Fibroblast of the conjunctiva (primary cell): ENCODE measurements at regions not wholly inside any gene's neighbourhood (a gene's known extent, or its start where the extent isn't known, plus 50 kb on each side); places are given as distances from the start of the nearest gene placed in this dataset.

Source experiments
- DNase-seq: peaks from one replicate; pipeline ENCODE4 v3.0.0-alpha.2; 2010; ENCODE audit warnings: low read depth

DNA sequence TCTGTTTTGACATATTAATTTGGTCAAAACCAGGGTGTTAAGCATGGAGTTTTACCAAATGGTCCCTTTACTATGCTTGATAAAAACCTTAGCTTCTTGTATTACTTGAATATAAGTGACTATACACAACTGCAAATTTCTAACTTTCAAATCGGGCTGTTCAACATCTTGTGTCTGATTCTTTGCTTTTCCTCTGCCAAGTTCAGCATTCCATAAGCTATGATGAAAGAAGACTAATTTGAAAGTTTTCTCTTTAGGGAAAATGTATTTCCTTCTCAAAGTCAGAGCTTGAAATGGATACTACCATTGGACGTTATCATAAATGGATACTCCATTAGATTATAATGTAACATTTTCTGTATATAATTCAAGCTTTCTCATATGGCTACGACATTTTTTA is 792.9 kb downstream of the EFNA5 start:
- no peak for DNase-seq

DNA sequence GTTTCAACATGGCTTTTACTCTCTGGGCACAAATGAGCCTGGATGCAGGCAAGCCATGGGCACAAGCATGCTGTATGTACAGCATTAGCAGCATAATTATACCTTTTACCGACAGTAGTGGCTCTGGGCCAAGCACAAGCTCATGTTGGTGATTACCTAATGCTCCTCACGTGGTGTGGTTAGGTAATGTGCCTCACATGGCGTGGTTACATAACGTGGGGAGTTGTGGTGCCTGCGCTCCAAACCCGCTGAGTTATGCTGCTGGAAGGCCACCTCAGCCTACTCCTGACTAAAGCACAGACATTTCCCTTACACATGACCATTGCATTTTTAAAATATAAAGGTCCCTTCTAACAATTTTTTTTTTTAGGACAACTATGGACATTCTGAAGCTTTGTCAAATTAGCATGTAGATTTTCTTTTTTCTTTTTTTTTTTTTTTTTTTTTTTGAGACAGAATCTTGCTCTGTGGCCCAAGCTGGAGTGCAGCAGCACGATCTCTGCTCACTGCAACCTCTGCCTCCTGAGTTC is 794.0 kb downstream of the EFNA5 start:
- DNase-seq = no peak

DNA sequence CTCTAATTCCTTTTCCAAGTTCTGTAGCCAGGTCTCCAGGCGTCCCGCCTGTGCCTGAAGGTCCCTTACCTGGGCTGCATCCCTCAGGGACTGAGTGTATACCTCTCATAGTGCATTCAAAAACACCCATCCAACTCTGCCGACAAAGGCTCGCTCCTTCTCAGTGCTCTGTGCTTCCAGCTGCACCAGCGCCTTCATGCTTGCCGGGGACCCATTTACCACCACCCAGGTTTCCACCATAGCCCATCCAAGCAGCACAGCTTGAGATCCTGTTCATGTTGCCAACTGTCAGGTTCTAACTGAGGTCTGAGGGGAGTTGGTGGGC is 794.5 kb downstream of the EFNA5 start:
- DNase-seq = no peak

DNA sequence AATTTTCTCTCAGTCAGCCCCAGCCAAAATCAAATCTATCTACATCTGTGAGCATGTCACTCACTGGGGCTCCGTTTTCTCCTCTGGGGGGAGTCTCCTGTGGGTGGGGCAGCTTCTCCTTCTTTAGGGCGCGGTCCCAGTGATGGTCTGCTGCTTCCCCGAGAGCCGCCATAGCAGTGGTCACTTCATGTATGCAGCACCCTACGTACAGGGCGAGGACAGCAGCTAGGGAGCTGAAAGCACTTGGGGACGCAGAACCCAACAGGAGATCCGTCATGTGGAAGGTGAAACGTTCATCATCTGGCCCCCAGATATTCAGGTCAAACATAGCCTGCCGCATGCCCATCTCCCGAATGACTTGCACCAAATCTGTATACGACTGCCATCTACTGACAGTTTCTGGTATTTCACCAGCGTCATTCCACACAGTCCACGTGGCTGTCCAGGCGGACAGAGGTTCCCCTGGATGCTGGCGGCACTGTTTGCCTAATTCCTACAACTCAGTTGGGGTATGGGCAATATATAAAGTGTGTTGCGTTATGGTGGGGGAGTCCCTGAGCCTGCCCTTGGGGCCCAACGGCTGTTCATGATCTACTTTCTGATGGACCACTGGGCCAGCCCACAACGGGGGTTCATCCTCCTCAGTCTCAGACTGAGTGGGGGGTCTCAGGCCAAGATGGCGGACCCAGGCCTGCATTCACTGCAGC is 795.0 kb downstream of the EFNA5 start:
- no peak for DNase-seq

DNA sequence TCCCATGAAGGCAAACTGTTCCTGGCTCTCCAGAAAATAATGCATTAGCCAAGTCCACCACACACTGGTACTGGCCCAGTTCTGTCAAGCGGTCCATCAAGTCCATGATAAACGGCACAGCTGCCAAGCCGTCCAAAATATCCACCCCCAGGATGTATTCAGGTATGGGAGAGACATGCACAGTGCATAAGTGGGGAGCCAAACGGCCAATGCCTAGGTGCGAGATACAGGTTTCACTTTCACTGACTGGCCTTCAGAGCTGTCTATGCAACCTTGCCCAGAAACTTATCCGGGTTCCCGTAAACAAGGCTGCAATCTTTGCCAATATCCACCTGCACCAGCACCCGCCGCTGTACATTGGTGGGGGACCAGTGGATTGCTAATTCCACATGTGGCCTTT is 795.8 kb downstream of the EFNA5 start:
- no peak for DNase-seq

DNA sequence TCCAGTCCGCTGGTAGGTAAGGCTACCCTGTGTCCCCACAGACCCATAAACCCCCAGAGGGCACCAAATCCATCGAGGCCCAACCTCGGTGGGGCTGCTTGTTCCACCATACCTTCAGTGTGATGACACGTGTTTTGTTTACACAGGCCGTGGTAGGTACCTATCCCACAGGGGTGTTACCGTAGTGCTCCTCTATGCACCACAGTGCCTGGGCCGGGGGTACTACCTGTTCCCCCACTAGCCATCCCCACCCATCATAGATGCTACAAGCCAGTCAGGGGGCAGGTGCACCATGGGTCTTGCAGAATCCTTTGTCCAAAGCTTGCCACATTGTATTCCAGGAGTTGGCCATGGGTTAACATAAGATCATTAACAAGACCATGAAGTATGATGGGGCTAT is 796.2 kb downstream of the EFNA5 start:
- DNase-seq = no peak

DNA sequence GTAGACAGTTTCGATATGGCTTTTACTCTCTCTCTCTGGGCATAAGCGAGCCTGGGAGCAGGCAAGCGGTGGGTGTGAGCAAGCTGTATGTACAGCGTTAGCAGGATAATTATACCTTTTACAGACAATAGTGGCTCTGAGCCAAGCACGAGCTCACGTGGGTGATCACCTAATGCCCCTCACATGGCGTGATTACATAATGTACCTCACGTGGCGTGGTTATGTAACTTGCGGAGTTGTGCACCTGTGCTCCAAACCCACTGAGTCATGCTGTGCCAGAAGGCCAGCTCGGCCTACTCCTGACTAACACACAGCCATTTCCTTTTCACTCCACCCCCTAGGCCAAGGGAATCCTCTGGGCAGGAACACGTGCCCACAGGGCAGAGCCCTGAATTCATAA is 797.2 kb downstream of the EFNA5 start:
- no peak for DNase-seq

DNA sequence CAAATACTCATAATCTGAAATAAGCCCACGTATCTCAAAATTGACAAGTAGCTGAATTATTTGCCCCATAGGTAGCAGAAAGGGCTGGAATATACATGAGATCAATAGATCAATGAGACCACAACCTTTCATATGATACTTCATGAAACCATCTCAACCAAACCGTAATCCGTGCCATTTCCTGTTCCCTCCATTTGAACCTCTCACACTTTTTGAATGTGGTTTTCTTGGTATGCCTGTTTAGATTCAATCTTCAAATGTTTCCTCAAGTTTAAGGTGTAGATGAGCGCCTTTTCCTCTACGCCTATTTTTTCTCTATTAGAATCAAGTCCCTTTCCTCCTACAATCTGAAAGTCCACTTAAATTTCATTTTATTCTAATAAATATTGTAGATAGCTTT is 805.5 kb downstream of the EFNA5 start:
- no peak for DNase-seq

DNA sequence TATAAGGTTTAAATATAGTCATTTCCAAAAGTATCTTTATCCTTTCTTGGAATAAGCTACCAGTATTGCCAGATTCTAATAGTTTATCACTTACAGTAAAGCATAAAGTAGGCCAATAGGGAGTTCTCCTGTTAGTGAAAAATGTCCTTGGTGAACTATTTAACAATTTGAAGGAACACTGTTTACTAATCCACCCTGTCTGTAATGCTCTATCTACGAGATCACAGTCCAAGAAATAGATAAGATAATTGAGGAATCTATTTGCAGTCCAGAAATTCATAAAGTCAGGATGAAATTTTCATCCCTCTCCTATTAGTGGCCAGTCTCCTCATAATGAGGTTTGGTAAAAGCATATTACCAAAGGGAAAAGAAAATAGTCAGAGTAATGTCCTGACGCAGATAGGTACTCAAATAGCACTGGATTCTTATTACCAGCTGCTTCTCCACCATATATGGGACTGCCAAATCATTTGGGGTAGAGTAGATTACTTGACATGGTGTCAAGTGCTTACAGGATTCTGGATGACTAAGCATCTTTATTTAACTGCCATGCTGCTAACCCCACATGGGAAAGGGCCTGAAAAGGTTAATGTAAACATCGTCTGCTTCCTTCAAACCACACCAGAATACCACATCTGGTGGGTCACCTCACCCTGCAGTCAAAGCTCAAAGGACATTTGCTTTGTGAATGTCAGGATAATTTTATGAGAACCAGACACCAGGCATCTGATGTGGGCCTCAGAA is 808.1 kb downstream of the EFNA5 start:
- peak; percentile 36 for DNase-seq

DNA sequence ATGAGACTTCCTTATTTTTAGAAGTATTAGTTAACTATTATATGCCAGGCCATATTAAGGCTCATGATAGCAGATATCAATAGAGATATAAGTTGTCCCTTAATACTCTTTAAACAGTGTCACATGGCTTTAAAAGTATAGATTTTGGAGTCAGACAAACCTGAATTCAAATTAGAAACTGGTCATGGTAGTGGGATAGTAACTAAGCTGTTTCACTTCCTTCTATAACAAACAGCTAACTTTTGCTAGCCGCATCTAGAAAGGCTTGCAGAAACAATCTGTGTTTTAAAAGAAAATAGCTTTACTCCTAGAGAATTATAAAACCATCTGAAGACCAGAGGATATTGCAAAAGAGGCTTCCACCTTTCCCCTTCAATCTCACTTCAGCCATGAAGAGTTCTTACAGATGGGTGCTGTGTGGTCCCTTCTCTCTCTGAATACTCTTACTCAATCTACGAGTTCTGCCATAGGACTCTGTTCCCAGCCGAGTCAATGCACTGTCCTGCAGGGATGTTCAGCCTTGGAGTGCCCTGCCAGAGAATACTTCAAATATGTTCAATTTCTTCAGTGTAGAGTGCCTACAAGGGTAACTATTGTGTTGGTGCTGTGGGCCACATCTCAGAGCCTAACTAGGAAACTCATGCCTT is 810.2 kb downstream of the EFNA5 start:
- DNase-seq = no peak

DNA sequence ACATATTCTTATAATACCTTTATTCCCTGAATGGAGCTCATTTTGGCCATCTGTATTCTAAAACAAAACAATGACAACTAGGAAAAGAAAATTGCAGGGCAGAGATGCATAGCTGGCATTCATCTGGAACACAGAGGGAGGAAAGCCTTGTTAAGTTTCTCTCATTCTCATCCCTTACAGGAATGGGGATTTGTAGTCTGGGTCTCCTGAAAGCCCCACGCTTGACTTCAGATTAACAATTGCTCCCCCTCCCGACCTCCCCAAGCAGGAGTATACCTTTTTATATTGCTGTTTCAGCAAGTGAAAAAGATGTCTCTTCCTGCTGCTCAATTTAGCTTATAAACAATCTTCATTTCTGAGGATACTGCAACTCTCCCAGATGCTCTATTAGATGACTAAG is 812.1 kb downstream of the EFNA5 start:
- no peak for DNase-seq

DNA sequence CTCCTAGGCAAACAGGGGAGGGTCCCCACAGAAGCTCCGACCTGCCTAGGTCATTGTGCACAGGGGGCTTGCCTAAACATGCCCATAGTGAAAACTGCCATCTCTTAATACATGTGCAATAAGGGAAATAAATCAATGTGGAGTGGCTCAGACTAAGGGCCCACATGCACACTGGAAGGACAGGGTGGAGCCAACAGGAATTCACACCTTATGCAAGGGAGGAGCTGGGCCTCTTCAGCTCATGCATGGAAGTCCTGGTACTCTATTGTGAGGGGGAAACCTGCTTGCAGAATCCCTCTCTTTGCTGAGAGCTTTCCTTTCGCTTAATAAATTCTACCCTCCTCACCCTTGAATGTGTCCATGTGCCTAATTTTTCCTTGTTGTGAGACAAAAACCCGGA is 815.8 kb downstream of the EFNA5 start:
- DNase-seq = no peak

DNA sequence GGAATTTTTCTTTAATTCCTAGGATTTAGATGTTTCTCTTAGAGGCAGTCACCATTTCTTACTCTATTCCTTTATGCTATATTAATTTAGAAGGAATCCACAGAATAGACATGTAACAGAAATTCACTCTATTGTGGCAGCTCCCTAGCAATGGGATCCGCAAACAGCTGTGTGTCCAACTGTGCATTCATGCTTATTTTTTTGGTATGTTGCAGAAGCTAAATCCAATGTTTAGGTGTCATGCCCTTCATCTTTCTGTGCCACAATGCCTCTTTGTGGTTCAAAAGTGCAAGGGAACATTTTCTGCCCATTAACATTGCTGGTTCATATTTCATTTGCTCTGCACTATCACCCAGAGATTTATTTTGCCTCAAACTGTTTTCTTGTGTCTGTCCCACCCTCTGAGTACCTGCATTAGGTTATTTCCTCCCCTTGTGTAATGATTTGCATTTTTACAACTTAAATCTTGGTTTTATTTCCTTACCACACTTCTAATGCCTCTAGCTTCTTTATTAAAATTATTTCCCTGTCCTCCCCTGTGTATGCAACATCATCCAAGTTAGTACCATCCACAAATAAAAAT is 816.5 kb downstream of the EFNA5 start:
- no peak for DNase-seq

DNA sequence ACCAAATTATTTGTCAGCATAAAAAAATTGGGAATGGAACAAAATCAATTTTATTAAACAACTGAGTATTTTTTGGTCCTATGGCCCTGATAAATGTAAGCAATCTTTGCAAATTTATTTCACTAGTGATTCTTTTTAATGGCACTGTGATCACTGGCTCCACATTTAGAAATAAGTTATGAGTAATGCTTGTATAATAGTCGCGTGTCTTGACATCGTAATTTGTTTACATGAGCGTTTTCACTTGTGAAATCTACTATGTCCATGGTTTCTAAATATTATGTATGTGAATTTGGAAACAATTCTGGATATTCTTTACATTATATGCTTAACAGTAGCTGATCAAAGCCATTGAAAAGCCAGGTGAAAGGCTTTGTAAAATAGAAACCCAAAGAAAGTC is 817.5 kb downstream of the EFNA5 start:
- no peak for DNase-seq

DNA sequence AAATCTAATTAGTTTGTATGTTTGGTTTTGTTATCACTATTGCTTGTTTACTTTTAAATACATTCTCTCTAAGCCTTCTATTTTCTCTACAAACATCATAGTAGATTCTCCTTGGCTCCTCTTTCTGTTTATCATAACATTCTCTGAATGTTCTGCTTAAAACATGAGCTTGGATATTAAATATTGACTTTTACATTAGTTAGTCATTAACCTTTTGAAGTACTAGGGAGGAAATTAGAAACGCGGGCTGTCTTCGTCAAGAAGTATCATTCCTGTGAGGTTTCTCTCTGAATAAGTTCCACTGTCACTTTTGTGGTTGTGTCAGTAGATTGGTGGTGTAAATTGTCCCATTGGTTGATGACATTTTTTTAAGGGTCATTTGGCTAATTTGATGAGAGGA is 821.5 kb downstream of the EFNA5 start:
- DNase-seq = no peak

DNA sequence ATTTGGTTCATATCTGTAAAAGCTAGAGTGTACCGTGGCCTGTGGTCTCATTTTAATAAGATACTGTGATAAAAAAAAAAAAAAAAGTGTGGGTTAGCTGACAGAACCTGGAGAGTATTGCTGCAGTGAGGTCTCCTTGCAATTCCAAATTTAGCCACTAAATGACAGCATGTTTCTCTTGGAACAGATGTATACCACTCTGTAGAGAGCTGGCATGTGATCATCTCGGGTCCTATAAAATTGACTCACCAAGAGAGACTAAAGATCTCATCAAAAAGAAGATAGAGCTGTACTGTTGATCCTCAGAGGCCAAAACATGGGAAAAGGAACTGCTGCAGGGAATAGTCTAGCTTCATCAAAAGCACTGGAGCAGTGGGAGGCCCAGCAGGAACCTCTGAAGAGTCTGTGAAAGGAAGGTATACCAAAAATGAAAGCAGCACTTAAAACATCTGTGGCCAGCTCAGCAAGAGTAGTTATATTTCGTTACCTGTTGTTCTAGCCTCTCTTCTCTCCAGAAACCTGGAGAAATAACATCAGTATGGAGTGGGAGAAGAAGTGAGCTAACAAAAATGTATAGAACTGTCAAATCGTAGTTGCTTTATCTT is 826.8 kb downstream of the EFNA5 start:
- DNase-seq = no peak

DNA sequence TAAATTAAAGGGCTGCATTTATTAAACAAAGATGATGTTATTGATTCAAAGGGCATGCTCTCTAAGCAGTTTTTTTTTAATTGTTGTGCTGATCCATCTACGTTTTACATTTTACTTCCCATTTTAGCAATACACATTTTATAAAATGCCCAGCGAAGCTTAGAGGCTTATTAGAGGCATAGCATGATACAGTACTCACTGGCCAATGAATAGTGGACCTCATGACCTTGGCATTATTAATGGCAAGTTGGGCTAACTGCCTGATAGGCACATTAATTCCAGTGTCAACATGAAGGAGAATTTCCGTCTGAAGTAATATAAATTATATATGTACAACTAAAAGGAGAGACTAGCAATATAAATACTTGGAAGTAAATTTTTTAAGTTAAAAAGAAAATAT is 837.2 kb downstream of the EFNA5 start:
- no peak for DNase-seq

DNA sequence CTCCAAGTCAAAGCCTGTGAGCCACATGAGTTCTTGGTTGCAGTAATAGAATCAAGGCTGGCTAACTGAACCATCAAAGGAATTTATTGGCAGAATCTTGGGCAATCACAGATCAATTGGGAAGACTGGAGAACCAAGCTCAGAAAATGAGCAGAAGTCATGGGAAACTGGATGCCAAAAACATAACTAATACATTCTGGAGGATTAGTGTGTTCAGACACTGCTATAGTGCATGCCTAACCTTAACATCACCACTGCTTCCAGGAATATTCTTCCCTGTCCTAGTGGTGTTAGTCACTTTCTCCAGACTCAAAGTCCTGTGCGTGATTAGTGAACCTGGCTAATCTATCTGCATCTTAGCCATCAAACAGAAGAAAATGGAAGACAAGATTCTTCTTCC is 843.7 kb downstream of the EFNA5 start:
- no peak for DNase-seq

DNA sequence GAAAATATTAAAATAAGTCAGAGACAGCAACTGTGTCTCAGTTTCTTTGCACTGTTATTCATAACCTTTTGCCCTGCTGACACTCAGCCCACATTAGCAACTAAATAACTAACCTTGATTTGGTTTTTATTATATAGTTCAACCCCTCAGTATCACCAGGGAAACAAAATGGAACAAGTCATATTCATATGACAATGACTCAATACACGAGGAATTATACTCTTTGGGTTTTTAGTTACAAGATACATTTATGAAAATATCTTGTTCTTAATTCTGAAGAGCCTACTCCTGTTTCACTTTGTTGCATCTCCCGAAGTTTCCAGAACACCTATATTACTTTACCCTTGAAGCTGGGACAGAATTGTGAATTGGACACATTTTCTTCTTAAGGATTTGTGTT is 845.4 kb downstream of the EFNA5 start:
- DNase-seq = no peak

DNA sequence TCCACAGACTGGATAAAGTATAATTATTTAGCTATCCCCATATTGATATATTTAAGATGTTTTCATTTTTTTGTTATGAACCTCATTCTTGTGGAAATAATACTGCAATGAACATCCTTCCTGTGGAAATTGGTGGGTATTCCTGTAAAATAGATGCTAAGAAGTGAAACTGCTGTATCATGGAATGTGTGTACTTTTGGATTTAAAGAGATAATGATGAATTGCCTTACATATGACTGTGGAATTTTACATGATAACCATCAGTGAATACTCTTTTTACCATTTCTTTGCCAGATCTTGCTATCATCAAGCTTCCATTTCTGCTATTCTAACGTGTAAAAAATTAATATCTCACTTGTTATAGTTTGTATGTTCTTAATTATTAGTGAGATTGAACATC is 847.9 kb downstream of the EFNA5 start:
- no peak for DNase-seq

DNA sequence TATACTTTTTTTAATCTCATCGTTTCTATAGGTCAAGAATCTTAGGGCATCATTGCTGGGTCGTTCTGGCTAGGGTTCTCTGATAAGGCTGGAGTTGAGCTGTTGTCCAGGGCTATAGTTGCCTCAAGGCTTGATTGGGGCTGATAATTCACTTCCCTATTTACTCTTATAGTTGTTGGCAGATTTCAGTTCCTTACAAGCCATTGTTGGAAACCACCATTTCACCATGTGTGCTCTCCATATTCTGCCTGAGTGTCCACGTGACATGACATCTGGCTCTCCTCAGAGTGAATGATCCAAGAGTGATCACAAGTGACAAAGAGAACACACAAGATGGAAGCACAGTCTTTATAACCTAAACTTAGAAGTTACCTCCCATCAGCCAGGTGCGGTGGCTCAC is 852.2 kb downstream of the EFNA5 start:
- no peak for DNase-seq

DNA sequence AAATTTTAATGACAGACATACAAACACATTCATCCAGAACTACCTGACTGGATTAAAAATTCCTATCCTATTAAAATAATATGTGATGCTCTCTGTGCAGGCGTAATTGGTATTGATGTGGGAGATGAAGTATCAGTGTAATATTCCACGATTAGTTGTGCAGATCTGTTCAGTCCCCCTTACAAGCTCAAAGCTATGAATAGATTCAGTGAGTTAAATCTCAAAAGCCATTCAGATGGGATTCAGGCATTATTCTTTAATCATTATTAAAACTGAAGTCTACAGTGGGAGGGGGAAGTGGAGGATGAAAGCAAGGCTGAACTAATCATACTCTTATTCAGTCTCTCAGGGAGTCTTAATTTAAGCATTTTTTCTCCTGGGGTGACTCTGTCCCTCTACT is 855.8 kb downstream of the EFNA5 start:
- no peak for DNase-seq

DNA sequence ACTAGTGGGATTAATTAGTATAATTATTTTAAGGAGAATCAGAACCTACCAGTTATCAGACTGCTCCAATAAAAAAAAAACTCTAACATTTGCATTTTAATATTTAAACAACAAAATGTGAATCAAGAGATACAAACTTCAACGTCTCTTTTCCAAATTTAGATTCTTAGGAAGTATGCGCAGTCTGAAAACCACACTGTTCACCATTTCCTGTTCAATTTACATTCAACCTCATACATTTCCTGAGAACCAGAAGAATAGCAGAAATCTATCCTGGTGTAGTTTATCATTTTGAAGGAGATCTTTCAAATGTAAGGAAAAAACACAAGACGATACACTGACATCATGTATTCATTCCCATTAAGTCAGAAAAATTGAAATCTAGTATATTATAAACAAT is 869.2 kb downstream of the EFNA5 start:
- DNase-seq = no peak
